ENCODE measurements at regions not wholly inside any gene's neighbourhood (a gene's known extent, or its start where the extent isn't known, plus 50 kb on each side); places are given as distances from the start of the nearest gene placed in this dataset.
A peak's percentile ranks its signal among the peaks of the same experiment; 100 is the strongest.

DNA sequence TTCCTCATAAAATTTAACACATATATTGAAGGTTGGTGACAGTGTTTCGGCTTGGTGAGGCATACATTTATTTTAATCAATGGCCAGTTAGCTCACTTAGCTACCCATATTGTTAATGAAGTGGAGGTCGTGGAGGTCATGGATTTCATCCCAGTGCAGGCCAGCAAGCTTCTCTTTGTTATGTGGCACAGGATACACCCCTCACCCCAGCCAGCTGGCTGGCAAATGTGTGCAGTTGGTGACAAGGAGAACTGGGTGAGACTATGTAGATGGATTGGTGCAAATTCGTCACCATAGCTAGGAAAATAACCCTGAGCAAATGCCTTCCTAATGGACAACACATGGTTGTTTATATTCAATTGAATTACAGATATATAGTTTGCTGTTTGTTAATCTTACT, 50.5 kb upstream of the FOXP2 start:
- Mint-ChIP-seq H3K4me3 (no peak overlapping the region), H3K27me3 (ENCODE audit: low read depth) (no peaks in the 10 kb centered on the region), H3K36me3 (ENCODE audit: low read depth) (no peaks in the 10 kb centered on the region), H3K9me3 (peaks cover 4% of the 10 kb centered on the region), H3K4me1 (peaks cover 5% of the 10 kb centered on the region), H3K27ac (ENCODE audit: unreplicated experiment) (peak overlapping the region; percentile 68)
- TF ChIP-seq CTCF (conservative IDR thresholded peaks at IDR 0.05), result no peak
- no peak for DNase-seq (ENCODE audit: low read depth, low spot score)

DNA sequence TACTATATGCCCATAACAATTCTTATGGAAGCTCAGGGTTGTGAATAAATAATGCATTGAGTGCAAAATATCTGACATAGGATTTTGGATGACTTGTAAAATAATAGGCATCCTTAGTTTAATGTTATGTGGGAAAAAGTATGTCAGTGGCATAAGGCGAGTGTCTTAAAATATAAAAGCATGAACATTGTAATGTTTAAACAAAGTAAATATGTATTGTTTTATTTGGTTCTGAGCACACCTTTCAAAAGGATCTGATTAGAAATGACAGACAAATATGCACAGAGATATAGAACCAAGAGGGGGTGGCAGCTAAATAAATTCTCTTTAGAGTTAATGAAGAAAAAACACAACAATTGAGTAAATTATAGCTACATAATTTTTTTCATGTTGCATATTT, 51.3 kb upstream of the FOXP2 start:
- no peak for DNase-seq (ENCODE audit: low read depth, low spot score)
- no peak overlapping the region for H3K4me3 Mint-ChIP-seq
- H3K9me3 Mint-ChIP-seq, result peaks cover 8% of the 10 kb centered on the region
- no peak overlapping the region for H3K27ac Mint-ChIP-seq (ENCODE audit: unreplicated experiment)
- TF ChIP-seq CTCF (conservative IDR thresholded peaks at IDR 0.05), result no peak
- peaks cover 5% of the 10 kb centered on the region for H3K4me1 Mint-ChIP-seq
- peaks cover 2% of the 10 kb centered on the region for H3K36me3 Mint-ChIP-seq (ENCODE audit: low read depth)
- H3K27me3 Mint-ChIP-seq (ENCODE audit: low read depth), result no peaks in the 10 kb centered on the region

DNA sequence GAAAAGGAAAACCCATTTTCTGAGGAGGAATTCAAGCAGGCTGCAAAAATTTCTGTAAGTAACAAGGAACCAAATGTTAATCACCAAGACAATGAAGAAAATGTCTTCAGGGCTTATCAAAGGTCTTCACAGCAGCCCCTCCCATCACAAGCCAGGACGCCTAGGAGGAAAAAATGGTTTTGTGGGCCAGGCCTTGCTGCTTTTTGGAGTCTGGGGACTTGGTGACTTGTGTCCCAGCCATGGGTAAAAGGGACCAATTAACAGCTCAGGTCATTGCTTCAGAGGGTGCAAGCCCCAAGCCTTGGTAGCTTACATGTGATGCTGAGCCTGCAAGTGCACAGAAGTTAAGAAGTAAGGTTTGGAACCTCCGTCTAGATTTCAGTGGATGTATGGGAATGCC, 55.7 kb upstream of the FOXP2 start:
- no peak for DNase-seq (ENCODE audit: low read depth, low spot score)
- peaks cover 1% of the 10 kb centered on the region for H3K4me1 Mint-ChIP-seq
- no peak overlapping the region for H3K4me3 Mint-ChIP-seq
- H3K9me3 Mint-ChIP-seq, result peaks cover 9% of the 10 kb centered on the region
- H3K36me3 Mint-ChIP-seq (ENCODE audit: low read depth), result peaks cover 2% of the 10 kb centered on the region
- TF ChIP-seq CTCF (conservative IDR thresholded peaks at IDR 0.05), result no peak
- no peak overlapping the region for H3K27ac Mint-ChIP-seq (ENCODE audit: unreplicated experiment)
- no peaks in the 10 kb centered on the region for H3K27me3 Mint-ChIP-seq (ENCODE audit: low read depth)

DNA sequence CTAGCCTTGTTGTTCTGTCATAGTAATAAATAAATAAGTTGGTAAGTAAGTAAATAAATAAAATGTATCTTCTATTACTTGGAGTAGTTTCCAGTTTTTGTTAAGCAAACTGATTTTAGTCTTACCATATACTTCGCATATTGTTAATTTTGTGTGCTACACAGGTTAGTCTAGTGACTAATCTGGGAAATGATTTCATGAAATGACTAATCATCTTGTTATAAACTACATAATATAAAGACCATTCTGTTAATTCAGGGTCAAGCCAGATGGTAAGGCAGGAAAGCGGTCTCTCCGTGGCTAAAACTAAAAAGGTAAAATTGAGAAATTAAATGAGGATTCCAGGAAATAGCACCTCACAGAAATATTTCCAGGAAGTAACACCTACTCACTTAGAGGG, 58.5 kb upstream of the FOXP2 start:
- TF ChIP-seq CTCF (conservative IDR thresholded peaks at IDR 0.05), result no peak
- Mint-ChIP-seq H3K9me3 (peaks cover 9% of the 10 kb centered on the region), H3K27me3 (ENCODE audit: low read depth) (no peaks in the 10 kb centered on the region), H3K36me3 (ENCODE audit: low read depth) (peaks cover 2% of the 10 kb centered on the region), H3K4me3 (no peak overlapping the region), H3K4me1 (no peaks in the 10 kb centered on the region), H3K27ac (ENCODE audit: unreplicated experiment) (no peak overlapping the region)
- DNase-seq (ENCODE audit: low read depth, low spot score), result no peak

GRCh38 chr7:114354306-114354705, 60.3 kb upstream of the FOXP2 start:
- Mint-ChIP-seq H3K27ac (ENCODE audit: unreplicated experiment) (no peak overlapping the region), H3K9me3 (peaks cover 5% of the 10 kb centered on the region), H3K36me3 (ENCODE audit: low read depth) (peaks cover 2% of the 10 kb centered on the region), H3K27me3 (ENCODE audit: low read depth) (no peaks in the 10 kb centered on the region), H3K4me3 (no peak overlapping the region), H3K4me1 (no peaks in the 10 kb centered on the region)
- no peak for TF ChIP-seq CTCF (conservative IDR thresholded peaks at IDR 0.05)
- no peak for DNase-seq (ENCODE audit: low read depth, low spot score)

DNA sequence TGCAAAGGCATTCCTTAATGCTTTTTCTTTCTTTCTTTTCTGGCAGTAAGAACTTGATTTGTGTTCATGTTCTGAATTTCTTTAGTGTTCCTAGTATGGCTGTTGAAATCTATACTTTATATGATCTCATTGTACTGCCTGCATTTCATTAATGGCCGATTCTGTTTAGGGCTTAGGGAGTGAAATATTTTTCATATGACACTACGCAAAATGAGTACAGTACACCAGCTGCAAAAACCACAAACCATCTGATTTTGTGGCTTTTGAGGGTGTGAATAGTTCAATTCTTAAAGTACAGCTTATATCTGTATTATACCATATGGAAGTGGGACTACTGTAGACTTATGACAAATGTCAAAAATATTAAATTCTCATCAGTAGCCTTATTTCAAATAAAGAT, 69.1 kb upstream of the FOXP2 start:
- no peaks in the 10 kb centered on the region for H3K4me1 Mint-ChIP-seq
- DNase-seq (ENCODE audit: low read depth, low spot score), result no peak
- no peaks in the 10 kb centered on the region for H3K27me3 Mint-ChIP-seq (ENCODE audit: low read depth)
- H3K27ac Mint-ChIP-seq (ENCODE audit: unreplicated experiment), result no peak overlapping the region
- H3K4me3 Mint-ChIP-seq, result no peak overlapping the region
- no peak for TF ChIP-seq CTCF (conservative IDR thresholded peaks at IDR 0.05)
- H3K36me3 Mint-ChIP-seq (ENCODE audit: low read depth), result no peaks in the 10 kb centered on the region
- H3K9me3 Mint-ChIP-seq, result no peaks in the 10 kb centered on the region
